K562 (cell line): ENCODE measurements at regions not wholly inside any gene's neighbourhood (a gene's known extent, or its start where the extent isn't known, plus 50 kb on each side); places are given as distances from the start of the nearest gene placed in this dataset.

Source experiments
- CBX5 ChIP-seq: IDR thresholded peaks from 2 replicates; pipeline ENCODE4 v1.6.1; 2014; ENCODE audit warnings: low read depth, borderline replicate concordance
- CHD7 ChIP-seq: fragments of 200-600 bp; sonication (generic); IDR thresholded peaks from one replicate; pipeline ENCODE4 v1.6.1; 2012; ENCODE audit warnings: mild to moderate bottlenecking, low read depth, low read length, inconsistent platforms
- CTCF ChIP-seq, 3 experiments: IDR thresholded peaks in 2 of 3; conservative IDR thresholded peaks in 1 of 3; 2 replicates each; pipeline ENCODE4 v1.5.1; 2011 to 2012; ENCODE audit warnings: low read length in 3 of 3, mild to moderate bottlenecking in 3 of 3, control low read depth in 2 of 3, improper control_type of control experiment in 1 of 3, inconsistent platforms in 1 of 3, low read depth in 1 of 3, mixed read lengths in 1 of 3, moderate library complexity in 1 of 3; ENCODE audit not compliant: insufficient read depth in 2 of 3
- EGR1 ChIP-seq: fragments of 450-650 bp; conservative IDR thresholded peaks from 2 replicates; pipeline ENCODE4 v1.6.1; 2017; ENCODE audit warnings: mild to moderate bottlenecking
- HINFP ChIP-seq: fragments of 450-650 bp; conservative IDR thresholded peaks from 2 replicates; pipeline ENCODE4 v1.6.1; 2016; ENCODE audit warnings: missing genetic modification characterization, low read depth, mild to moderate bottlenecking, control low read depth, missing compliant biosample characterization
- KDM4B ChIP-seq, 2 experiments: fragments of 450-650 bp in 1 of 2; sonication (generic) in 1 of 2; IDR thresholded peaks; 2 replicates each; pipeline ENCODE4 v1.6.1; 2016 to 2017; ENCODE audit warnings: borderline replicate concordance in 2 of 2, antibody characterized with exemption in 1 of 2, low read depth in 1 of 2, mild to moderate bottlenecking in 1 of 2
- ZC3H4 ChIP-seq: sonication (generic); formaldehyde crosslinking; IDR thresholded peaks from 2 replicates; pipeline ENCODE4 v1.9.0; 2021; ENCODE audit warnings: missing genetic modification reagents, borderline replicate concordance
- ZNF551 ChIP-seq: fragments of 250-450 bp; sonication (Bioruptor Pico); IDR thresholded peaks from 2 replicates; pipeline ENCODE4 v1.5.0; 2021; ENCODE audit warnings: mild to moderate bottlenecking, moderate library complexity

- TF ChIP-seq CTCF (IDR thresholded peaks at IDR 0.05 in 2 of 3, conservative IDR thresholded peaks at IDR 0.05 in 1 of 3; ENCODE audit: insufficient read depth in 2 of 3, low read depth in 1 of 3, low read length in 3 of 3) (no peak), HINFP (tag) (no peak), CHD7 (no peak), EGR1 (no peak), CBX5 (no peak), ZC3H4 (CRISPR knock-in tag) (no peak), ZNF551 (CRISPR knock-in tag) (no peak), KDM4B (IDR thresholded peaks at IDR 0.05; ENCODE audit: borderline replicate concordance in 2 of 2, low read depth in 1 of 2) (no peak)
Measured at GRCh38 chr2:145600811-145601210, 1080.9 kb upstream of the ZEB2 start.
